ENCODE measurements at regions not wholly inside any gene's neighbourhood (a gene's known extent, or its start where the extent isn't known, plus 50 kb on each side); places are given as distances from the start of the nearest gene placed in this dataset.

- H3K56ac ChIP-seq (replicated peaks; ENCODE audit: insufficient read length, low read depth, low read length) = no peak overlapping the region
- no peaks in the 10 kb centered on the region for H3K23me2 ChIP-seq (ENCODE audit: low read depth, low read length)
- H2AFZ ChIP-seq (ENCODE audit: low read length) = no peak overlapping the region
- no peak overlapping the region for H3K4me3 ChIP-seq (ENCODE audit: extremely low read depth in 1 of 4, insufficient read depth in 2 of 4, low read depth in 3 of 4, low read length in 4 of 4)
- no peak overlapping the region for H3K18ac ChIP-seq (ENCODE audit: extremely low read depth, low read length)
- H4K8ac ChIP-seq (ENCODE audit: extremely low read depth, insufficient read depth, low read length) = no peak overlapping the region
- DNase-seq (ENCODE audit: low read depth in 1 of 2, low spot score in 2 of 2) = no peak
- H2BK12ac ChIP-seq (ENCODE audit: low read depth, low read length) = no peak overlapping the region
- H3K79me2 ChIP-seq (ENCODE audit: control insufficient read depth in 1 of 2, insufficient read depth in 2 of 2, low read length in 2 of 2) = no peaks in the 10 kb centered on the region
- no peak overlapping the region for H2BK15ac ChIP-seq (ENCODE audit: low read length)
- FAIRE-seq = no peak
- H3K23ac ChIP-seq (ENCODE audit: insufficient read length) = no peak overlapping the region
- H2BK120ac ChIP-seq (replicated peaks; ENCODE audit: low read depth, low read length) = no peak overlapping the region
- H4K5ac ChIP-seq (ENCODE audit: insufficient read length, low read depth, low read length) = no peak overlapping the region
- H2BK5ac ChIP-seq (ENCODE audit: low read depth, low read length) = no peak overlapping the region
- H3K4me2 ChIP-seq (ENCODE audit: insufficient read depth in 1 of 2, low read depth in 2 of 2, low read length in 2 of 2) = no peak overlapping the region
- no peak overlapping the region for H3K14ac ChIP-seq (ENCODE audit: insufficient read length)
- 70% methylated on average over 6 of the region's 6 CpGs; no CpG with 5 or more reads in 1 of the 2 experiments for WGBS, 2 experiments (ENCODE audit: extremely low coverage in 1 of 2, insufficient coverage in 1 of 2, insufficient read length in 1 of 2, insufficient replicate concordance in 2 of 2, low coverage in 1 of 2, low lambda C conversion rate in 2 of 2, missing lambda C conversion rate in 1 of 2)
- ChIA-PET POLR2A (ENCODE audit: partially characterized antibody) (no interaction called here), CTCF (ENCODE audit: partially characterized antibody) (no interaction called here)
- no peaks in the 10 kb centered on the region for H3K9me3 ChIP-seq (ENCODE audit: insufficient read depth in 2 of 2, low read depth in 1 of 2, low read length in 1 of 2)
- H2AK5ac ChIP-seq (ENCODE audit: low read depth, low read length) = no peak overlapping the region
- H2BK20ac ChIP-seq (ENCODE audit: low read length) = no peak overlapping the region
- H3K9ac ChIP-seq (replicated peaks in 1 of 4; ENCODE audit: extremely low read depth in 1 of 4, low read depth in 3 of 4, low read length in 3 of 4) = no peak overlapping the region
- no peak overlapping the region for H3K27ac ChIP-seq (ENCODE audit: low read depth, low read length)
- no peaks in the 10 kb centered on the region for H4K20me1 ChIP-seq (replicated peaks in 1 of 2; ENCODE audit: control insufficient read depth in 1 of 2, insufficient read depth in 2 of 2, low read length in 2 of 2)
- TF ChIP-seq EGR1 (IDR thresholded peaks at IDR 0.05; ENCODE audit: borderline replicate concordance, low read depth, low read length) (no peak), JUN (IDR thresholded peaks at IDR 0.05; ENCODE audit: low read depth, low read length) (no peak), RAD21 (IDR thresholded peaks at IDR 0.05 in 1 of 2, conservative IDR thresholded peaks at IDR 0.05 in 1 of 2; ENCODE audit: low read depth in 2 of 2, low read length in 2 of 2) (peak; percentile 14 to 21; a peak in 2 of 4 replicates), YY1 (IDR thresholded peaks at IDR 0.05; ENCODE audit: low read depth, low read length) (no peak)
- no peaks in the 10 kb centered on the region for H3K79me1 ChIP-seq (ENCODE audit: low read depth, low read length)
- H3K4me1 ChIP-seq (replicated peaks in 1 of 4; ENCODE audit: control insufficient read depth in 3 of 4, insufficient read depth in 4 of 4, low read length in 3 of 4) = peaks cover 0 to 3% (median 0%) of the 10 kb centered on the region in 4 experiments; a peak in 1 of 7 replicates
- H3K27me3 ChIP-seq (replicated peaks in 1 of 4; ENCODE audit: control insufficient read depth in 3 of 4, extremely low read depth in 1 of 4, insufficient read depth in 3 of 4, low read length in 3 of 4) = no peaks in the 10 kb centered on the region
- no peaks in the 10 kb centered on the region for H3K36me3 ChIP-seq (ENCODE audit: control insufficient read depth in 2 of 4, insufficient read depth in 4 of 4, low read length in 3 of 4)
- no peak overlapping the region for H3K4ac ChIP-seq (replicated peaks; ENCODE audit: insufficient read length, low read depth, low read length)
- no peak overlapping the region for H4K91ac ChIP-seq (replicated peaks; ENCODE audit: insufficient read length, low read length)
Observed at GRCh38 chr1:222926566-222926965, 111.7 kb downstream of the DISP1 start.
